ENCODE measurements at regions not wholly inside any gene's neighbourhood (a gene's known extent, or its start where the extent isn't known, plus 50 kb on each side); places are given as distances from the start of the nearest gene placed in this dataset.
"Not testable (repeated sequence)": the region's sequence is repeated elsewhere in the genome, so short reads cannot be mapped to it uniquely, and the experiment has no call there.

DNA sequence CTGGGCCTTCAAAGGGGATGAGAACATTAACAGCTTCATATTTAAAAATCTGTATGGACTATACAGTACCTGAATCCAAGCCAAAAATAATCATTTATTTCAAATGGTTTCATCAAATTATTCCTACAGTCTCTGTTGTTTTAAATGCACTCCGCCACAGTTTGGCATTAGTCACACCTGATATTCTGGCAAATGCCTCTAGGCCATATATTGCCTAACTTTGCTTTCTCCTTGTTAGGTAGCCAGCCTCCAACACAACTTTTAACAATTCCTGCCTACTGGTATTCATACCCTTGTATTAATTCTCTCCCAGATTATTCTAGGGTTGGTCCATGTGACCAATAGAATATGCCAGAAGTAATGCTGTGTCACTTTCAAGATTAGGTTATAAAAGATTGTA is 146.6 kb upstream of the FANCL start:
- Histone ChIP-seq H3K27ac (no peak overlapping the region), H3K9me3 (no peaks in the 10 kb centered on the region), H3K4me3 (no peak overlapping the region), H3K36me3 (no peaks in the 10 kb centered on the region), H3K4me1 (no peaks in the 10 kb centered on the region), H3K27me3 (no peaks in the 10 kb centered on the region)
- DNase-seq (ENCODE audit: low spot score in 2 of 2), result no peak
- TF ChIP-seq, protein P1, sequence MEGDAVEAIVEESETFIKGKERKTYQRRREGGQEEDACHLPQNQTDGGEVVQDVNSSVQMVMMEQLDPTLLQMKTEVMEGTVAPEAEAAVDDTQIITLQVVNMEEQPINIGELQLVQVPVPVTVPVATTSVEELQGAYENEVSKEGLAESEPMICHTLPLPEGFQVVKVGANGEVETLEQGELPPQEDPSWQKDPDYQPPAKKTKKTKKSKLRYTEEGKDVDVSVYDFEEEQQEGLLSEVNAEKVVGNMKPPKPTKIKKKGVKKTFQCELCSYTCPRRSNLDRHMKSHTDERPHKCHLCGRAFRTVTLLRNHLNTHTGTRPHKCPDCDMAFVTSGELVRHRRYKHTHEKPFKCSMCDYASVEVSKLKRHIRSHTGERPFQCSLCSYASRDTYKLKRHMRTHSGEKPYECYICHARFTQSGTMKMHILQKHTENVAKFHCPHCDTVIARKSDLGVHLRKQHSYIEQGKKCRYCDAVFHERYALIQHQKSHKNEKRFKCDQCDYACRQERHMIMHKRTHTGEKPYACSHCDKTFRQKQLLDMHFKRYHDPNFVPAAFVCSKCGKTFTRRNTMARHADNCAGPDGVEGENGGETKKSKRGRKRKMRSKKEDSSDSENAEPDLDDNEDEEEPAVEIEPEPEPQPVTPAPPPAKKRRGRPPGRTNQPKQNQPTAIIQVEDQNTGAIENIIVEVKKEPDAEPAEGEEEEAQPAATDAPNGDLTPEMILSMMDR (IDR thresholded peaks at IDR 0.05), result no peak
- no peak for TF ChIP-seq POLR2A (IDR thresholded peaks at IDR 0.05)
- no peak for TF ChIP-seq POLR2AphosphoS5 (IDR thresholded peaks at IDR 0.05)
- intact Hi-C loops (cut with DNase I; ENCODE audit: low total_unique reads), result no loop called here

DNA sequence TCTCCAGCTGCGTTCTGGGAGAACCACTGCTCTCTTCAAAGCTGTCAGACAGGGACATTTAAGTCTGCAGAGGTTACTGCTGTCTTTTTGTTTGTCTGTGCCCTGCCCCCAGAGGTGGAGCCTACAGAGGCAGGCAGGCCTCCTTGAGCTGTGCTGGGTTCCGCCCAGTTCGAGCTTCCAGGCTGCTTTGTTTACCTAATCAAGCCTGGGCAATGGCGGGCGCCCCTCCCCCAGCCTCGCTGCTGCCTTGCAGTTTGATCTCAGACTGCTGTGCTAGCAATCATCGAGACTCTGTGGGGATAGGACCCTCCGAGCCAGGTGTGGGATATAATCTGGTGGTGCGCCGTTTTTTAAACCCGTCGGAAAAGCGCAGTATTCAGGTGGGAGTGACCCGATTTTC is 145.8 kb upstream of the FANCL start:
- H3K4me1 ChIP-seq; H3K27ac ChIP-seq; H3K9me3 ChIP-seq; H3K36me3 ChIP-seq; intact Hi-C loops (cut with DNase I; ENCODE audit: low total_unique reads); DNase-seq (ENCODE audit: low spot score in 2 of 2); H3K27me3 ChIP-seq; H3K4me3 ChIP-seq: not testable (repeated sequence)

DNA sequence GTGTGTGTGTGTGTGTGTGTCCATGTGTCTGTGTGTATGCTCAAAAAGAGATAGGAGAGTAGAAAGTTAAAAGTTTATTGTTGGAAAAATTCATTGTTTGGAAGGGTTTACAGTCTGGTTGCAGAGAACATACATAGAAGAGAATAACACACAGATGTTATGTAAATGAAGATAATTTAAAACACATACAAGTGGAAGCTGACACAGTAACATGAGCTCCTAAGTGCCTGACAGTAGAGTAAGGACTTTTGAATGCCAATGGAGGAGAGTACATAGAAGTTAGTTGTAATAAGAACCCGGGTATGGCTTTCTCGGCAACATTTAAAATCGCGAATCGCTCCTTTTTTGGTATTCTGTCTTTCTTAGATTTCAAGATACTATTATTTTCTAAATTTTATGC is 137.0 kb upstream of the FANCL start:
- no peak for DNase-seq (ENCODE audit: low spot score in 2 of 2)
- intact Hi-C loops (cut with DNase I; ENCODE audit: low total_unique reads), result no loop called here
- TF ChIP-seq POLR2A (IDR thresholded peaks at IDR 0.05), result no peak
- no peak for TF ChIP-seq POLR2AphosphoS5 (IDR thresholded peaks at IDR 0.05)
- TF ChIP-seq, protein P1 (IDR thresholded peaks at IDR 0.05), result no peak
- no peak overlapping the region for H3K27ac ChIP-seq
- no peaks in the 10 kb centered on the region for H3K36me3 ChIP-seq
- no peaks in the 10 kb centered on the region for H3K27me3 ChIP-seq
- no peak overlapping the region for H3K4me3 ChIP-seq
- no peaks in the 10 kb centered on the region for H3K4me1 ChIP-seq
- H3K9me3 ChIP-seq, result no peaks in the 10 kb centered on the region

DNA sequence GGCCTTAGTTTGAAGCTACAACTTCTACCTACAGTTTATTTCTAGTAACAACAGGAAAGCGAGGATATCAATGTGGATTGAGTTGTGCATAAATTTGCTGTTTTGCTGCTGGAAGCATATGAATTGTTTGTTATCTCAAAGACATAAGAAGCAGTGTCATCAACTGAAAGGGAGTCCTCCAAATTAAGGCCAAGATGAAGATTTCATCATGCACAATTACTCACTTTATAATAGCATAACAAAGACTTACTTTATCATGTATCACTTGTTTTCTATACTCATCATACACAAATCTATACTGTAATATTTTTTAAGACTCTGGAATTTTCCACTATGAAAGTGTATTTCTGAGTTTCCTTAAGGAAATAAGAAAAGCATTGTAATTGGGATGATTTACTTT is 136.1 kb upstream of the FANCL start:
- no peak overlapping the region for H3K27ac ChIP-seq
- intact Hi-C loops (cut with DNase I; ENCODE audit: low total_unique reads), result no loop called here

DNA sequence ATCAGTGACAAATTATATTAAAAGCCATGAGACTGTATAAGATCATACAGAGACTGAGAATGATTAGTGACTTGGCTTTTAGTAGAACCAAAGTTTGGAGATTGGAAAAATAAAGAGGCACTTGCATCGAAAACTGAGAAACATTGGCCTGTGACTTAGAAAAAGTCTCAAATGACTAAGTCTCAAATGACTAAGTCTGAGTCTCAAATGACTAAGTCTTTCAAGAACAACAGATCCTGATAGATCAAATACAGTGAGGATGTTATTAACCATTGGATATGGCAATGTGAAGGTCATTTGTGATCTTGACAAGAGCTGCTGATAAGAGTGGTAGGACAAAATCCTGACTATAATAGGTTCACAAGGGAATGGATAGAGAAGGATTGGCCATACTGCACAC is 135.5 kb upstream of the FANCL start:
- DNase-seq (ENCODE audit: low spot score in 2 of 2), result no peak
- Histone ChIP-seq H3K4me3 (no peak overlapping the region), H3K4me1 (no peaks in the 10 kb centered on the region), H3K27ac (no peak overlapping the region), H3K9me3 (no peaks in the 10 kb centered on the region), H3K27me3 (no peaks in the 10 kb centered on the region), H3K36me3 (no peaks in the 10 kb centered on the region)
- no peak for TF ChIP-seq POLR2A (IDR thresholded peaks at IDR 0.05)
- no peak for TF ChIP-seq POLR2AphosphoS5 (IDR thresholded peaks at IDR 0.05)
- TF ChIP-seq, protein P1 (IDR thresholded peaks at IDR 0.05), result no peak
- intact Hi-C loops (cut with DNase I; ENCODE audit: low total_unique reads), result no loop called here

More for the DNA sequence above, 136.1 kb upstream of the FANCL start:
- DNase-seq (ENCODE audit: low spot score in 2 of 2), result no peak
- no peak overlapping the region for H3K4me3 ChIP-seq
- H3K4me1 ChIP-seq, result no peaks in the 10 kb centered on the region
- no peaks in the 10 kb centered on the region for H3K36me3 ChIP-seq
- H3K27me3 ChIP-seq, result no peaks in the 10 kb centered on the region
- TF ChIP-seq, protein P1 (IDR thresholded peaks at IDR 0.05), result no peak
- TF ChIP-seq POLR2A (IDR thresholded peaks at IDR 0.05) (no peak), POLR2AphosphoS5 (IDR thresholded peaks at IDR 0.05) (no peak)
- H3K9me3 ChIP-seq, result no peaks in the 10 kb centered on the region

DNA sequence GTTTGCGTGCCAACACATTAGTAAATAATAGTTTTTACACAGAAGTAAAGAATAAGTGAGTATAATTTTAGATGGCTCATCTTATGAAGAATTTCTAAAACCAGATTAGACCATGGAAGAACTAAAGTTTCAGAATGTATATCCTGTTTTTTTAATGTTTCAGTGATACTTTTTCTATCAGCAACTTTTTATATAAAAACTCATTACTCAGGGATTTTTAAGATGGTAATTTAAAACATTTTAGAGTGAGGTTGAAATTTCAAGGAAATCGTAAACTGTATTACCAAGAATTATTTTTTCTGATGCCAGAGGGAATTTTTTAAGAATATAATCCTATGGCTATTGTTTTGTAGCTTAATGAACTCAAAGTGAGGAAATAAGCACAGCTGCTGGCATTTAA is 128.5 kb upstream of the FANCL start:
- H3K27me3 ChIP-seq, result no peaks in the 10 kb centered on the region
- no peaks in the 10 kb centered on the region for H3K4me1 ChIP-seq
- H3K27ac ChIP-seq, result no peak overlapping the region
- no peak for DNase-seq (ENCODE audit: low spot score in 2 of 2)
- no peaks in the 10 kb centered on the region for H3K36me3 ChIP-seq
- H3K4me3 ChIP-seq, result no peak overlapping the region
- no peak for TF ChIP-seq POLR2AphosphoS5 (IDR thresholded peaks at IDR 0.05)
- TF ChIP-seq, protein P1 (IDR thresholded peaks at IDR 0.05), result no peak
- no peaks in the 10 kb centered on the region for H3K9me3 ChIP-seq
- intact Hi-C loops (cut with DNase I; ENCODE audit: low total_unique reads), result no loop called here
